DMS79 treated with DMSO at 0.1 percent for 48 hours (cell line): ENCODE measurements at regions not wholly inside any gene's neighbourhood (a gene's known extent, or its start where the extent isn't known, plus 50 kb on each side); places are given as distances from the start of the nearest gene placed in this dataset.

Source experiments
- DNase-seq: peaks from one replicate; lab custom pipeline; 2025; lab: John Stamatoyannopoulos, UW

DNA sequence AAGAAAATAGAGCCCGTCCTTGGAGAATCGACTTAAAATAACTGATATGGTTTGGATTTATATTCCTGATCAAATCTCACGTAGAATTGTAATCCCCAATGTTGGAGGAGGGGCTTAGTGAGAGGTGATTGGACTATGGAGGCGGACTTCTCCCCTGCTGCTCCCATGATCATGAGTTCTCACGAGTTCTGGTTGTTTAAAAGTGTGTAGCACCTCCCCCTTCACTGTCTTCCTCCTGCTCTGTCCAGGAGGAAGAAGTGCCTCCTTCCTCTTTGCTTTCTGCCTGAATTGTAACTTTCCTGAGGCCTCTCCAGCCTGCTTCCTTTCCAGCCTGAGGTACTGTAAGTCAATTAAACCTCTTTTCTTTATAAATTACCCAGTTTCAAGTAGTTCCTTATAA lies 529.2 kb downstream of the HAO1 start:
- no peak for DNase-seq

GRCh38 chr20:7415427-7415826 lies 524.8 kb downstream of the HAO1 start:
- no peak for DNase-seq

GRCh38 chr20:7416382-7416781 lies 523.9 kb downstream of the HAO1 start:
- no peak for DNase-seq

DNA sequence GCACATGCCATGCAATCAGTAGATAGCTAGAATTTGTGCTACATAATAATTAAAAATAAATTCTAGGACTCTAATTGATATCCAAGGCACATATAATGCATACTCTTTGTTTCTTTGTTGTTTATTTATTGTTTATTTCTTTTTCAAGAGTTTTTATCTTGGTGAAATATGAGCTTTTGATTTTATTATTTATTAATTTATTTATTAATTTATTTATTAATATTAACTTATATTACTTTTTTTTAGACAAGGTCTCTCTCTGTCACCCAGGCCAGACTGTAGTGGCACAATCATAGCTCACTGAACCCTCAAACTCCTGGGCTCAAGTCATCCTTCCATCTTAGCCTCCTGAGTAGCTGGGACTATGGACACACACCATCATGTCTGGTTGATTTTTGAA lies 519.9 kb downstream of the HAO1 start:
- DNase-seq = no peak

GRCh38 chr20:7426890-7427496 lies 513.3 kb downstream of the HAO1 start:
- no peak for DNase-seq

GRCh38 chr20:7428946-7429345 lies 511.3 kb downstream of the HAO1 start:
- no peak for DNase-seq

GRCh38 chr20:7432612-7433011 lies 507.6 kb downstream of the HAO1 start:
- DNase-seq = no peak

DNA sequence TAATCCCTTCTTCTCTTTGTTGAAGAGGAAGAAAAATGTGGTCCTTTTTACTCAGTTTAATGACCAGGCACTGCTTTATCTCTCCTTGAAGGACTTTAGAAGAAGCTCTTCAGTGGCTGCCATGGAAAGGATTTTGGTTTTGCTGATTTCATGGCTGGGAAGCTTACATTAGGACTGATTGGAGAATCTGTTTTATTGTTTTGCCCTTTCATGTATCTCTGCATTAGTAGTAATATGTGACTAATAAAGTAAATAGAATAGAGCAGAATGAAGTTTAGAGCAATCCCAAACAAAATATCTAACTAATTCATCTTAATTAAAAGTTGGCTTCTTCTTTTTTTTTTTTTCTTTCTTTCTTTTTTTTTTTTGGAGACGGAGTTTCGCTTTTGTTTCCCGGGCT lies 502.9 kb downstream of the HAO1 start:
- no peak for DNase-seq

DNA sequence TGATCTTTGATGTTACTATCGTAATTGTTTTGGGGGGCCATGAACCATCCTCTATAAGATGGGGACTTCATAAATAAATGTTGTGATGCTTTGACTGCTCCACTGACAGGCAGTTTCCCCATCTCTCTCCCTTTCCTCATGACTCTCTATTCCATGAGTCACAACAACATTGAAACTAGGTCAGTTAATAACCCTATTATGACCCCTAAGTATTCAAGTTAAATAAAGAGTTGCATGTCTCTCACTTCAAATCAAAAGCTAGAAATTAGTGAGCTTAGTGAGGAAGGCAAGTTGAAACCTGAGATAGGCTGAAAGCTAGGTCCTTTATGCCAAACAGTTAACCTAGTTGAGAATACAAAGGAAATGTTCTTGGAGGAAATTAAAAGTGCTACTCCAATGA lies 491.0 kb downstream of the HAO1 start:
- DNase-seq = no peak

DNA sequence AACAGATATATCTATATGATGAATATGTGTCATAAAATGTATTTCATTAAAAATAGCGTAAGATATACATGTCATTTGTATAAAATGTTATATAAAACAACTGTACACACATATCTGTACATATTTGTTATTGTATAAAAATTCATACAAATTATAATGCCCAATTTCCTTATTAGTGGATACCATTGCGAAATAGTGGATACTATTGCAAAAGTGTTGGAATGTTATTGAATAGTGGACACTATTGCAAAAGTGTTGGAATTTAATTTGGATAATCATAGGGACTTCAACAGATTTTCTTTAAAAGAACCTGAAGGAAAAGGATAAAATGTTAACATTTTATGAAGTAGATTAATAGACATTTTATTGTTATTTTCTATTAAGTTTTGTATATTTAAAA lies 487.4 kb downstream of the HAO1 start:
- no peak for DNase-seq

DNA sequence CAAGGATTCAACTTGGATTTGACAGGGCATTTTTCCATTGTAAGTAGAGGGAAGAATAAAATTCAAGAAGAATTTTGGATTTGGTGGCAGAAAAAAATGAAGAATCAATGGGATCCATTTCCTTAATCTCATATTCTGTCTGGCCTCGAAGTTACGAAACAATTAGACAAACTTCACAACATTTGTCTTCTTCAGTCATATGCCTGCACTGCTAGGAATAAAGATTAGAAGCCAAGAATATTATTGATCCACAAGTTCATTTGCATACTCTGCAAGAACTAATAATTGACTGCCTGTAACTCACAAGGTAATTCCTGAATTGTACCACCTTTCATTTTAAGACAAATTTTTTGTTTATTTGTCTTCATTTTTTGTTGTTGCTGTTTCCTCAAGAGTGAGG lies 486.2 kb downstream of the HAO1 start:
- DNase-seq = no peak

GRCh38 chr20:7458459-7458858 lies 481.8 kb downstream of the HAO1 start:
- DNase-seq = no peak

DNA sequence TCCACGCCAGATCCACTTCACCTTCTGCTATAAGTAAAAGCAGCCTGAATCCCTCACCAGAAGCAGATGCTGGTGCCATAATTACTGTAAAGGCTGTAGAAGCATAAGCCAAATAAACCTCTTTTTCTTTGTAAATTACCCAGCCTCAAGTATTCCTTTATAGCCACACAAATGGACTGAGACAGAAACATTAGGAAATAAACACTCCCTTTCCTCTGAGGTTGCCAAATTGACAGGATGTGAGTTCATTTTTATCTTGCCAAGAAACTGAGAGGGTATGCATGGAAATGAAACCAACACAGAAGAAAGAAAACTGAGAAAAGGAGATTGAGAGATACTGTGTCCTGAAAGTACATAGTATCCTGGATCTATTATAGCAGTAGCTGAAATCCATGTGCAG lies 481.2 kb downstream of the HAO1 start:
- no peak for DNase-seq

- no peak for DNase-seq
These were observed 477.0 kb downstream of the HAO1 start for GRCh38 chr20:7463290-7463689.

GRCh38 chr20:7470912-7471311 lies 469.3 kb downstream of the HAO1 start:
- DNase-seq = no peak

DNA sequence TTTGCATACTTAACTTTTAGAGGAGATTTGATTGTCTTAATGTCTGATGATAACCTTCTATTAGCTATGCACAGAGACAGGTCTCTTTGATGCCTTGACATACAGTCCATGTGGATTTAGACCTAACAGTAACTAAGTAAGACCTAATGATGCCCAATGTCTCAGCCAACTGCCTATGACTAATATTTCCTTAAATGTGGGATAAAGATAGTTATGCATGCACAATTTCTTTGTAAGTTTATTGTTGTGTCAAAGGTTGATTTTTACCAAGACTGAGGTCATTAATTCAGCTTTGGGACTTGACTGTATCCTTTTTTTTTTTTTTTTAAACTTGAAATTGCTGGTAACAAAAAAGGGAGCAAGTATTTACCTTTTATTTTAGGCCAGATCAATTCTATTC lies 450.0 kb downstream of the HAO1 start:
- no peak for DNase-seq

GRCh38 chr20:7492257-7492656 lies 448.0 kb downstream of the HAO1 start:
- DNase-seq = no peak

- no peak for DNase-seq
These were observed 446.9 kb downstream of the HAO1 start for GRCh38 chr20:7493311-7493710.

DNA sequence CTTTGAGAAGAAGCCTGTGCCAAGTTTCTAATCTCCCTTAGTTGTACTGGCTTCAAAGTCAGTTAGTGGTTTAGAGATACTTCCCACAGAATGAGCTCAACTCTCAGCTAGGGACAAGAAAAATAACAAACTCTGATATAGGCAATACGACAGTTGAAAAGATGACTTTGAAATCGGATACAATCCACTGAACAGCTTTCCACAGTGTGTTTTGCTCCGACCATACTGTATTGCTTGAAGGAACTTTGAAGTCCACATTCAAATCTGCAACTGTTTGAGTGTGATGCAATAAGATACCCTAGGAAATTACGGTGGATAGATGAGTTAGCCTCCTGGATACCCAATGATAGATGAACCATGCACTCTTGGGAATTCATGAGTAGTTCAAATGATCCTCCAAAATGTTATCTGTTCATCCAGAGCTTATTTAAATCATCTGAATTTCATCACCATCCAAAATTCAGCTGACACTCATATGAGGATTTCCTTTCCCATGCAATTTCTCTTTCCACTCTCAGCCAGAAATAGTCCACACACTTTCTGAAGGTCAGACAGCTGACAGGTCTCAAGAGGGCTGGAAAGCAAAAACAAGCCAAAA lies 443.8 kb downstream of the HAO1 start:
- no peak for DNase-seq

DNA sequence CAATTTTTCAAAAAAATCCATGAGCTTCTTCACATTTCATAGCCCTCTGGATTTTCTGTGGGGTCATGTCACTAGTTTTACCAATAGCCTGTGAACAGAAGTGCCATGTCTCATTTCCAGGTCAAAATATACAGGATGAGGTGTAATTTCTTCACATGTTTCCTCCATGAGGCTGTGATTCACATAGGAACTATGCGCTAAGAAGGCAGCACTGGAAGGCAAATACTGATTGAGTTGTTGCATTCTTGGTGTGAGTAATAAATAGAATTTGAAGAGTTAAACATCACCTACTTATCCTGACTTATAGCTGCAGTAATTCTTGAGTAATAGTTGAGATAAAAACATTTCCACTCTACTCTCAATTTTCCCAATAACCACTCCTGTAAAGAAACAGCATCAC lies 442.3 kb downstream of the HAO1 start:
- DNase-seq = no peak

- DNase-seq = no peak
These were observed 441.1 kb downstream of the HAO1 start for GRCh38 chr20:7499201-7499600.

- no peak for DNase-seq
These were observed 440.0 kb downstream of the HAO1 start for GRCh38 chr20:7500231-7500663.

DNA sequence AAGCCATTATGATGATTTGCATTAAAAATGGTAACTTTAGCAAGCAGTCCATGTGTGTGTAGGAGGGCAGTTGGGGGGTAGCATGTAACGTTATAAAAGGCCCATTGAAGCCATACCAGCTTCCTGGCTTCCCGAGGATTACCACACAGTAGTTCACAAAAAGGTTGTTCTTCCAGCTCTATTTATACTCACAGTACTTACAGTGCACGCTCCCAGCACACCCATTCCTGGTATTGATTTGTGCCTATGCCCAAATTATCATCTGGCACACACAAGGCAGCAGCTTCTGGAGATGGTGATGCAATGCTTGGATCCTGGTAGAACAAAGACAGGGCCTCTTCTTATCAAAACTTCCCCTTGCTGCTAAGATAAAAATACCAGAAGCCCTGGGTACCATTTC lies 436.8 kb downstream of the HAO1 start:
- DNase-seq = no peak

DNA sequence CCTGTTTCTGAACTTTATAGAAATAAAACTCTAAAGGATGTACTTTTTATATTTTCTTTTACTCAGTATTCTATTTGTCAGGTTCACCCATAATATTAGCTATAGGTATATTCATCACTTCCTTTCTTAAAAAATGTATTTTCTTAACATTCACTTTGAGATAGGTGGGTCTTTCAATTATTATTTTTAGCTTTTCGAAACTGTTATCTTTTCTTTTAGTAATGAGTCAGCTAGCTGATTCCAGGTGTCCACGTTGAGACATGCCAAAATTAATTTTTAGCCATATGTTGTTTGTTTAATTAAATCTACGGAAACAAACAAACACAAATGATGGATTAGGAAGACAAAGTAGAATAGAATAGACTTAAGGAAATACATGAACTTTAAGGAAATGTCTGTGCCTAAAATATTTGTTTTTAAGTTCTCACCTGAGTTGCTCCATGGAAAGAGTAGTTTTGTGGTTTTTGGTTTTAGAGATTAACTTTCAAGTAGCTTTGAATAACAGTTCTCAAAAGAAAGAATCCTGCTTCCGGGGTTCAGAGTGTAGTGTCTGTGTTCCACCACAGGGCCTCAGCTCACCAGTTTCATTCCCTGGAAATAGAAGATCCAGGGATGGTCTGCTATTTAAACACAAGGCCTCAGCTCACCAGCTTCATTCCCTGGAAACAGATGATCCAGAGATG lies 435.0 kb downstream of the HAO1 start:
- no peak for DNase-seq
